ENCODE measurements at regions not wholly inside any gene's neighbourhood (a gene's known extent, or its start where the extent isn't known, plus 50 kb on each side); places are given as distances from the start of the nearest gene placed in this dataset.

GRCh38 chr12:116456330-116457082 is 102.7 kb upstream of the MAP1LC3B2 start:
- TF ChIP-seq CC2D1A (CRISPR knock-in tag; IDR thresholded peaks at IDR 0.05) (no peak), SMC3 (IDR thresholded peaks at IDR 0.05; ENCODE audit: low read length) (no peak), DPF2 (CRISPR knock-in tag; IDR thresholded peaks at IDR 0.05; ENCODE audit: borderline replicate concordance, low read depth) (no peak), ZNF639 (CRISPR knock-in tag; conservative IDR thresholded peaks at IDR 0.05) (no peak), SIN3A (IDR thresholded peaks at IDR 0.05; ENCODE audit: borderline replicate concordance, low read depth, low read length) (no peak), POLR2A (IDR thresholded peaks at IDR 0.05; ENCODE audit: insufficient read depth in 1 of 2, low read depth in 2 of 2, low read length in 2 of 2) (no peak), ATF6 (CRISPR knock-in tag; conservative IDR thresholded peaks at IDR 0.05) (no peak), USF2 (IDR thresholded peaks at IDR 0.05; ENCODE audit: low read depth, low read length) (no peak), USF2 (CRISPR knock-in tag; IDR thresholded peaks at IDR 0.05; ENCODE audit: borderline replicate concordance) (no peak), ZNF772 (CRISPR knock-in tag; IDR thresholded peaks at IDR 0.05) (no peak), YY1 (IDR thresholded peaks at IDR 0.05; ENCODE audit: insufficient read depth, insufficient replicate concordance, low read depth, low read length) (no peak), MLX (CRISPR knock-in tag; IDR thresholded peaks at IDR 0.05) (no peak)
